Fibroblast of pulmonary artery (primary cell): ENCODE measurements at regions not wholly inside any gene's neighbourhood (a gene's known extent, or its start where the extent isn't known, plus 50 kb on each side); places are given as distances from the start of the nearest gene placed in this dataset.
A peak's percentile ranks its signal among the peaks of the same experiment; 100 is the strongest.

ENCODE experiments used
- DNase-seq: peaks from one replicate; pipeline ENCODE4 v3.0.0-alpha.2; 2010; ENCODE audit warnings: low read depth
- H3K4me3 ChIP-seq: replicated peaks from 2 replicates; pipeline ENCODE4 v1.5.1; 2011; ENCODE audit warnings: low read depth, mild to moderate bottlenecking, control low read depth, low read length, moderate library complexity
- CTCF ChIP-seq: IDR thresholded peaks from 2 replicates; pipeline ENCODE4 v1.5.1; 2011; ENCODE audit warnings: mild to moderate bottlenecking, control low read depth, low read length, inconsistent platforms; ENCODE audit errors: missing control alignments

- DNase-seq, result no peak
- TF ChIP-seq CTCF, result no peak
- H3K4me3 ChIP-seq, result no peak overlapping the region
Observed at GRCh38 chr6:81485395-81485794, 267.1 kb downstream of the TENT5A start.

GRCh38 chr6:81484251-81484650, 268.2 kb downstream of the TENT5A start:
- TF ChIP-seq CTCF, result no peak
- no peak for DNase-seq
- no peak overlapping the region for H3K4me3 ChIP-seq

- no peak overlapping the region for H3K4me3 ChIP-seq
- TF ChIP-seq CTCF, result no peak
- DNase-seq, result no peak
Observed at GRCh38 chr6:81480139-81480538, 272.3 kb downstream of the TENT5A start.

- H3K4me3 ChIP-seq, result no peak overlapping the region
- no peak for TF ChIP-seq CTCF
- peak; percentile 47 for DNase-seq
Observed at GRCh38 chr6:81476881-81477280, 275.6 kb downstream of the TENT5A start.

- TF ChIP-seq CTCF, result no peak
- H3K4me3 ChIP-seq, result no peak overlapping the region
- DNase-seq, result no peak
Observed at GRCh38 chr6:81475646-81476045, 276.8 kb downstream of the TENT5A start.

- DNase-seq, result peak; percentile 52
- H3K4me3 ChIP-seq, result no peak overlapping the region
- peak; percentile 69 for TF ChIP-seq CTCF
Observed at GRCh38 chr6:81465859-81466258, 286.6 kb downstream of the TENT5A start.

GRCh38 chr6:81456416-81456815, 296.1 kb downstream of the TENT5A start:
- H3K4me3 ChIP-seq, result no peak overlapping the region
- no peak for TF ChIP-seq CTCF
- DNase-seq, result no peak
